Activated CD8-positive, alpha-beta T cell treated with anti-CD3 and anti-CD28 coated beads, Interleukin-2, amount 10 ng/mL, durations not matched to agents 7 days and 5 days (primary cell): ENCODE measurements at regions not wholly inside any gene's neighbourhood (a gene's known extent, or its start where the extent isn't known, plus 50 kb on each side); places are given as distances from the start of the nearest gene placed in this dataset.
A peak's percentile ranks its signal among the peaks of the same experiment; 100 is the strongest.

ENCODE experiments used
- ATAC-seq: fragments of 150-1000 bp; cut with Tn5 transposase; one replicate; pipeline ENCODE4 v1.10.0; 2021; ENCODE audit warnings: moderate library complexity
- CTCF ChIA-PET: fragments of 350-600 bp; sonication (Branson Sonifier 250); formaldehyde crosslinking; loops from one replicate; lab custom pipeline; 2021; ENCODE audit warnings: antibody characterized with exemption; lab: Charles Lee
- POLR2A ChIA-PET: fragments of 350-600 bp; sonication (Branson Sonifier 250); formaldehyde crosslinking; loops from one replicate; lab custom pipeline; 2021; ENCODE audit warnings: antibody characterized with exemption; lab: Charles Lee
- DNase-seq: peaks from one replicate; pipeline ENCODE4 v3.0.0-alpha.2; 2020
- H3K27ac Mint-ChIP-seq: one replicate; pipeline ENCODE4 v1.8.0; 2021; ENCODE audit warnings: mild to moderate bottlenecking, mixed read lengths
- H3K27me3 Mint-ChIP-seq: one replicate; pipeline ENCODE4 v1.8.0; 2021; ENCODE audit warnings: low read depth, mixed read lengths
- H3K36me3 Mint-ChIP-seq: one replicate; pipeline ENCODE4 v1.8.0; 2021; ENCODE audit warnings: low read depth, mixed read lengths
- H3K4me1 Mint-ChIP-seq: one replicate; pipeline ENCODE4 v1.8.0; 2021; ENCODE audit warnings: low read depth, mixed read lengths
- H3K4me3 Mint-ChIP-seq: one replicate; pipeline ENCODE4 v1.8.0; 2021; ENCODE audit warnings: mild to moderate bottlenecking, mixed read lengths
- H3K9me3 Mint-ChIP-seq: one replicate; pipeline ENCODE4 v1.8.0; 2022; ENCODE audit warnings: mixed read lengths; ENCODE audit not compliant: insufficient read depth

DNA sequence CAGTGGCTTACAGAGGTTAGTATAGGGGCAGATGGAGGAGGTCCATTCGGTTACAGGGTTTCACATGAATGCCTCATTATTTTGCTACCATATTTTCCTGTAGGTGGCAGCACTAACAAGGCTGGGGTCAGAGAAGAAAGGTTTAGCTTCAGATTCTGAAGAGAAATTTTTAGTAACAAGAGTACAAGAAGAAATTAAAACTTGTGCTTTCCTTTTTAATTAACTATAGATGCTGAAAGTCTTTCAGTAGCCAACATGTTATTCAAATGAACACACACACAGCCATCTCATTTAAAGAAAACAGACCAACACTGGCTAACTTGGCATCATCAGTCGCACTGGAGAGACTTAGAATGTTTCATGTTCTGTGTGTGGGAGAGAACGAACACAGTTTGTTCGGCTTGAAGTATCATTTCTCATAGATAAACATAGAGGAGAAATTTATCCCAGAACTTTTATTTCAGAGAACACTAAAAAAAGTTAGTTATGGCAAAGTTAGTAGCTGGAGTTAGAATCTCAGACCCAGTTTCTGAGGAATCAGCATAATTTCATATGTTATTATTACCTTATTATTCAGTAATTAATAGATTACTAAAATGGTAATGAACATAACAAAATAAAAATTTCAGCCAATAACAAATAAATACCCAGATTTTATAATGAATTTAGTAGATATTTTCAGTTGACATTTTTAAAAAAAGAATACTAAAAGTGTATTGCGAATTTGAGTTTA lies 314.0 kb upstream of the RSPO3 start:
- ATAC-seq (no peak), DNase-seq (peak; percentile 21)
- Mint-ChIP-seq H3K27ac (no peak overlapping the region), H3K4me3 (no peak overlapping the region), H3K27me3 (peaks cover 2% of the 10 kb centered on the region), H3K4me1 (no peaks in the 10 kb centered on the region), H3K9me3 (no peaks in the 10 kb centered on the region), H3K36me3 (no peaks in the 10 kb centered on the region)
- ChIA-PET POLR2A (no interaction called here), CTCF (interaction anchor here (0.6 to 1.7 kb wide), 8 partner anchors 9 to 597 kb away, joined by 3 to 9 read pairs (median 3); no protein-coding TSS in a partner anchor)

DNA sequence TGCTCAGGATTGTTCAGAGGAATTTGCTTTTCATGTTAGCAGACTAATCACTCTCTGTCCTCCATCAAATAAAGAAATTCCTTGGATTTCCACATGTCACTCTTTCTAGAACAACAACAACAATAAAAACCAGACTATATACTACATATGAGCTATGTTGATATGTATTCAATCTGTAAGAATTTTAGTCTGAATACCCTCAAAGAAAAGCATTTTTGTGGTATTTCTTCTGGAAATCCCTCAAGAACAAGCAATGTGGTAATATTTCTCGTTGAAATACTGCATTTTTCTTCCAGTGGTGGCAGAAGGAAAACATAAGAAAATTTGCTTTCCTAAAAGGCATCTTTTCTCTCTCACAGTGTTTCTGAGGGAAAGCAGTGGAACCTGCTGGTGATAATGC lies 312.6 kb upstream of the RSPO3 start:
- Mint-ChIP-seq H3K4me1 (no peaks in the 10 kb centered on the region), H3K27ac (no peak overlapping the region), H3K9me3 (no peaks in the 10 kb centered on the region), H3K27me3 (peaks cover 2% of the 10 kb centered on the region), H3K36me3 (no peaks in the 10 kb centered on the region), H3K4me3 (no peak overlapping the region)
- CTCF ChIA-PET, result no interaction called here
- ATAC-seq (no peak), DNase-seq (no peak)
- POLR2A ChIA-PET, result no interaction called here

DNA sequence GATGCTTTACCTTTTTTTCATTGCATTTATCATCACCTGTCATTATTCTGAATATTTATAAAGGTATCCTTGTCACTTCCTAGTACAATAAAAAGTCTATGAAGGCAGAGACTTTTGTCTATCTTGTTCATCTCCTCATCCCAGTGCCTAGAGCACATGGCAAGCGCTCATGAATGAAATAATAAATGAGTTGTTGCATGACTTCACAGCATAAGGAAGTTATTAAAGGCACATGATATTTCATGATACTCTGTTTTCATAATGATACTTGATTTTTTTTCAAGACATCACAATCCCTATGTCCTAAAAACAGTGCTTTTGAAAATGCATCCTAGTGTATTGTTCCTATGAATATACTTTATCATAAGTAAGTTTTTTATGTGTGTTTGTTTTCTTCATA lies 310.6 kb upstream of the RSPO3 start:
- no peak overlapping the region for H3K27ac Mint-ChIP-seq
- no peaks in the 10 kb centered on the region for H3K9me3 Mint-ChIP-seq
- H3K4me1 Mint-ChIP-seq, result no peaks in the 10 kb centered on the region
- CTCF ChIA-PET, result no interaction called here
- H3K36me3 Mint-ChIP-seq, result no peaks in the 10 kb centered on the region
- H3K27me3 Mint-ChIP-seq, result peaks cover 2% of the 10 kb centered on the region
- POLR2A ChIA-PET, result no interaction called here
- H3K4me3 Mint-ChIP-seq, result no peak overlapping the region
- DNase-seq (no peak), ATAC-seq (no peak)

DNA sequence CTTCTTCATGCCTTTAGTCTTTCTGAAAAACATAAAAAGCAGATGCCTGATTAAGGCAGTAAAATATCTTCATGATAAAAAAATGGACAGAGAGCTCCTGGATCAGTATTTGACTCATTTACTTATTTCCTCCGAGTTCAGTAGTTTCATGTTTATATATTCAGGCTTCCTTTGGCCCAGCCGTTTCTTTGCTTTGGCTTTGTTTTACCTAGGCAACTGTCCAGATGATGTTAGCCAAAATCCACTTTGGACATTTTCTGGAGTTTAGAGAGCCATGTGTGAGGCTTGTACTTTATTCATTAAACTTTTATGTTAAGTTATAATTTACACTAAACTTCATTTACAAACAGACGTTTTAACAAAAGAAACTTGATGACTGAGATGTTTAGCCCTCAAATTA lies 307.1 kb upstream of the RSPO3 start:
- H3K36me3 Mint-ChIP-seq, result no peaks in the 10 kb centered on the region
- no peaks in the 10 kb centered on the region for H3K9me3 Mint-ChIP-seq
- ChIA-PET POLR2A (no interaction called here), CTCF (no interaction called here)
- no peak overlapping the region for H3K27ac Mint-ChIP-seq
- H3K4me3 Mint-ChIP-seq, result no peak overlapping the region
- H3K4me1 Mint-ChIP-seq, result no peaks in the 10 kb centered on the region
- no peak for ATAC-seq
- peaks cover 2% of the 10 kb centered on the region for H3K27me3 Mint-ChIP-seq
- DNase-seq, result no peak

DNA sequence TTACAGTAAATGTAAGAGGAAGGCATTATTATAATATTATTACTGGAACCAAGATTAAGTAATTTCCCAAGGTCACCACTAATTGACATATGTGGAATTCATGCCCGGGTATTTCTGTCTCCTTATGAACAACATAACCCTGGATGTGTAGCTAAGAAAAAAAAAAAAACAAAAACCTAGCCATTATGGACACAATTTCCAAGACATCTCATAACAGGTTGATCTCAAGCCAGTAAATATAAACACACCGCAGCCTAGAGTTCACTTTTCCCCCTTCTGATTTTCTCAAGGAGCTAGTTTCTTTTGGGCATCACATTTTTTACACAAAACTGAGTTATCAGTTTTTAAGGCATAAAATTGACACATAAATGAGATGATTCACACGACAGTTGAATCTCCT lies 306.5 kb upstream of the RSPO3 start:
- POLR2A ChIA-PET, result no interaction called here

DNA sequence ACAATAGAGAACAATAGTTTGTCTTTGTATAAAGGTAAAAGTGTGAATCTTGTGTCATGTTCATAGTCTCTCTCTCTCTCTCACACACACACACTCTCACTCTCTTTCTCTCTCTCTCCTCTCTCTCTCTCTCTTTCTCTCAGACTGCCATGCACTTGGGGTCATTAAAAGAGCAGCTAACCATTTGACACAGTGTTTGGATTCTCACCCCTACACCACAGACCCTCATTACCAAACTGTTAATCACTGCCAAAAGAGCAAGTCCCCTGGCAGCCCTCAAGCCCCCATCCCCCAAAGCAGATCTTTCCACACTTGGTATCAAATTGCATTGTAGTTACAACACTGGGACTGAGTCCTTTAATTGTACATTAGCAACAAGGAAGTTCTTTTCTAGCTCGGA lies 305.8 kb upstream of the RSPO3 start:
- ATAC-seq, result no peak
- H3K27me3 Mint-ChIP-seq, result no peaks in the 10 kb centered on the region
- H3K36me3 Mint-ChIP-seq, result no peaks in the 10 kb centered on the region
- no peak overlapping the region for H3K4me3 Mint-ChIP-seq
- no peaks in the 10 kb centered on the region for H3K9me3 Mint-ChIP-seq
- ChIA-PET CTCF (no interaction called here), POLR2A (no interaction called here)
- no peak for DNase-seq
- H3K27ac Mint-ChIP-seq, result no peak overlapping the region
- no peaks in the 10 kb centered on the region for H3K4me1 Mint-ChIP-seq

More for the DNA sequence above, 306.5 kb upstream of the RSPO3 start:
- no peaks in the 10 kb centered on the region for H3K27me3 Mint-ChIP-seq
- no peak for DNase-seq
- no peak for ATAC-seq
- no peaks in the 10 kb centered on the region for H3K9me3 Mint-ChIP-seq
- no peak overlapping the region for H3K4me3 Mint-ChIP-seq
- H3K36me3 Mint-ChIP-seq, result no peaks in the 10 kb centered on the region
- H3K27ac Mint-ChIP-seq, result no peak overlapping the region
- CTCF ChIA-PET, result no interaction called here
- no peaks in the 10 kb centered on the region for H3K4me1 Mint-ChIP-seq

DNA sequence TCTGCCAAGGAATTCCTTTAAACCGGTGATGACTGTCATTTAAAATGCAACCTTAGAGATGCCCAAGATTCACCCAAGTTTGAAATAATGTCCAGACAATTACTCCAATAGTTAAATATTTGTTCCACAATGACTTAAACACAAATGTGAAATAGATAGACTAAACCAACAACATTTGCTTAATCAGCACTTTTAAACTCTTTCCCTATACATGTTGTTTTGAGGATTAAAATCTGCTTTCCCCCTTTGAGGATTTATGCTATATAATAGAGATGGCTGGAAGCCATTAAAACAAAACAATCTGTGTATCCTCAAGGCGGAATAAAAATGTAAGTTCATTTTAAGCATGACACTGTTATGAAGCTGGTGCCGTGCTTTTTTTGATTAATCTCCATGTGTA lies 297.8 kb upstream of the RSPO3 start:
- POLR2A ChIA-PET, result no interaction called here
- DNase-seq, result no peak
- CTCF ChIA-PET, result interaction anchor here (2.3 kb wide), 1 partner anchor 16 kb away, joined by 9 read pairs; no protein-coding TSS in a partner anchor
- no peak for ATAC-seq
- H3K9me3 Mint-ChIP-seq, result no peaks in the 10 kb centered on the region
- H3K4me3 Mint-ChIP-seq, result no peak overlapping the region
- H3K4me1 Mint-ChIP-seq, result no peaks in the 10 kb centered on the region
- H3K27me3 Mint-ChIP-seq, result no peaks in the 10 kb centered on the region
- no peak overlapping the region for H3K27ac Mint-ChIP-seq
- no peaks in the 10 kb centered on the region for H3K36me3 Mint-ChIP-seq

DNA sequence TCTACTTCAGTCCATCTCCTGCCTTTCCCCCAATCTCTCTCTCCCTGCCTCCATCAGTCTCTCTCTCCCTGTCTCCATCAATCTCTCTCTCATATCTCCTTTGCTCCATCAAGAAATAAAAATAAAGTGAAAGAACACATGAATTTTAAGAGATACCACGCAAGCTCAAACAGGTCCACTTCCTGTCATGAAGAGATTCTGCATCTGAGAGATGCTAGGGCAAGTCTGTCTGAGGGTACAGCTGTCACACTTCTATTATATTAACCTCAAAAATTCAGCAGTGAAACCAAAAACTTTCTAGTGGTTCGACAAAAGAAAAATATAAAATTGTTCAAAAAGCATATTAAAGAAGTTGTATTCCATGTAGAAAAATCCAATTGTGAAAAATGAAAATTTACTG lies 296.8 kb upstream of the RSPO3 start:
- Mint-ChIP-seq H3K9me3 (no peaks in the 10 kb centered on the region), H3K36me3 (no peaks in the 10 kb centered on the region), H3K4me3 (no peak overlapping the region), H3K27me3 (no peaks in the 10 kb centered on the region), H3K27ac (no peak overlapping the region), H3K4me1 (no peaks in the 10 kb centered on the region)
- DNase-seq, result no peak
- no peak for ATAC-seq
- CTCF ChIA-PET, result interaction anchor here (2.3 kb wide), 1 partner anchor 17 kb away, joined by 9 read pairs; no protein-coding TSS in a partner anchor
- POLR2A ChIA-PET, result no interaction called here

DNA sequence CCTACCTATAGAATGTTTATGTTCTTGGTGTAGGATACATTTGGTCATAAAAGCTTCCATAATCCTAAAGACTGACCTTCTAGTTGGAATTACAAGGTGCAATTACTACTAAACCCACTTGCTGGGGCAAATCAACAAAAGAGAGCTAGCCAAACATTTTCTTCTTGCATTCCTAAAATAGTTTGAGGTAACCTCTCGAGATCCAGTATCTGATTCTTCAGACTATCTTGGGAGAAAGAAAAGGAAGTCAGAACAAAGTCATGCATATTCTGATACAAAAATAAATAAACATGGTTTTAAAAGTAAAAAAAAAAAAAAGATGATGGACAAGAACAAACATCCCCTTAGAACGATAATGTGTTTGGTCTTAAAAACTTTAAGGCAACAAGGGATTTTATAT lies 294.2 kb upstream of the RSPO3 start:
- Mint-ChIP-seq H3K9me3 (no peaks in the 10 kb centered on the region), H3K27me3 (no peaks in the 10 kb centered on the region), H3K36me3 (no peaks in the 10 kb centered on the region), H3K27ac (no peak overlapping the region), H3K4me1 (no peaks in the 10 kb centered on the region), H3K4me3 (no peak overlapping the region)
- ChIA-PET POLR2A (no interaction called here), CTCF (no interaction called here)
- no peak for ATAC-seq
- DNase-seq, result no peak

DNA sequence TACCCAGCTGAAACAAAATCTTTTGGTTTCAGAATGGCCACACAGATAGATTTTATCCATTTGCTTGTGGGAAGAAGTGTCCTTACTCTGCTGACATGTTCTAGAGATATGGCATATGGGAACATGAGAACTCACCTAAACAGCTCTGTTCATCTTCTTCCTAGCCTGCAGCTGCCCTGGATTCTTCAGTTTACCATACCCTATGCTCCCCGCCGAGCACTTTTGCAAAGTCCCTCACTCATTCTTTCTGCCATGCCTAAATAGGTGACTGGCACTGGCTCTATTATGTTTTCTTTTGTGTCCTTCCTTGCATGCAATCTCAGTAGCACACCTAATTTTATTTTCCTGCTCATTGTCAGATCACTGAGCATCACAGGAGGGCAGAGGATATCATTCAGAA lies 293.7 kb upstream of the RSPO3 start:
- no peaks in the 10 kb centered on the region for H3K36me3 Mint-ChIP-seq
- ChIA-PET POLR2A (no interaction called here), CTCF (no interaction called here)
- ATAC-seq, result no peak
- H3K27ac Mint-ChIP-seq, result no peak overlapping the region
- no peak for DNase-seq
- H3K4me1 Mint-ChIP-seq, result no peaks in the 10 kb centered on the region
- H3K27me3 Mint-ChIP-seq, result no peaks in the 10 kb centered on the region
- H3K4me3 Mint-ChIP-seq, result no peak overlapping the region
- no peaks in the 10 kb centered on the region for H3K9me3 Mint-ChIP-seq

DNA sequence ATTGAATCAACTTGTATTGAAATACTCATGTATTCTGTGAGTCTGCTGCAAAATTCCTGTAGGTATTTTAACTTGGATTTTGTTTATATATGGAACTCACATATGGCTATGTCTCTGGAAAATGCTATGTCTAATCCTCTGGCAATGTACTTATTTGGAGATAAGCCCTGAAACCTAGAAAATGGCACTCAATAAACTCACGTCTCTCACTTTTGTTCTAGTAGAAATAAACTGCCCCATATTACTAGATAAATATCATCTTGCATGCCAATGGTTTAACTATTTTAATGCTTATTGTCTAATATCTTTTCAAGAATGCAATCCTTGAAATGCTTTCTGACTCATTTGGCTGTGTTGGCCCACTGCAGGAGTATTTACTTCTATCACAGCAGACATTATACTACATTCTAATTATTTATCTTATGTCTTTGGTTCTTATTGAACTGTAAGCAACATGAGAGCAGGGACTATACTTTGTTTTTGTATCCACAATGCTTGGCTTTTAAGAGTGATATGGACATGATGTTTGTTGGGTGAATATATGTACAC lies 292.2 kb upstream of the RSPO3 start:
- ChIA-PET CTCF (no interaction called here), POLR2A (no interaction called here)
- H3K9me3 Mint-ChIP-seq, result no peaks in the 10 kb centered on the region
- no peaks in the 10 kb centered on the region for H3K36me3 Mint-ChIP-seq
- no peaks in the 10 kb centered on the region for H3K27me3 Mint-ChIP-seq
- ATAC-seq (no peak), DNase-seq (no peak)
- no peak overlapping the region for H3K4me3 Mint-ChIP-seq
- no peak overlapping the region for H3K27ac Mint-ChIP-seq
- no peaks in the 10 kb centered on the region for H3K4me1 Mint-ChIP-seq

DNA sequence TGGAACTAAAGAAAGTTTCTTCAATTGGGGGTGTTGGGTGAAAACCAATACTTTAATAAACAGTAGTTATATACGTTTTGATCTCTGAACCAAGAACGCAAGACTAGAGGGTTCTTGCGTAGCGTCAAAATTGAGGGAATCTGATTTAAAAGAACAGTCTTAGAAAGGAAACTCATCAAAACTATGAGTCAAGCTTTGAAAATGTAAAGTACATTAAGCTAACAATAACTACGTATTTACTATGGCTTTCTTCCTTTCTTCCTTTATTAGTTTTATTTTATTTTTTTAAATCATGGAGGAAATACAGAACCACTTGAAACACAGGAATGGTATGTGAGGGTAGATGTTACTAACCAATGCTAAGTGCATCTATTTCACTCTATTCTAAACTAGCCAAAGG lies 287.0 kb upstream of the RSPO3 start:
- ATAC-seq (no peak), DNase-seq (no peak)
- no peak overlapping the region for H3K27ac Mint-ChIP-seq
- CTCF ChIA-PET, result no interaction called here
- no peaks in the 10 kb centered on the region for H3K36me3 Mint-ChIP-seq
- no peaks in the 10 kb centered on the region for H3K9me3 Mint-ChIP-seq
- no peak overlapping the region for H3K4me3 Mint-ChIP-seq
- no peaks in the 10 kb centered on the region for H3K27me3 Mint-ChIP-seq
- H3K4me1 Mint-ChIP-seq, result no peaks in the 10 kb centered on the region
- POLR2A ChIA-PET, result no interaction called here
